HG02938 (cell line): ENCODE measurements at regions not wholly inside any gene's neighbourhood (a gene's known extent, or its start where the extent isn't known, plus 50 kb on each side); places are given as distances from the start of the nearest gene placed in this dataset.
"Not testable (repeated sequence)": the region's sequence is repeated elsewhere in the genome, so short reads cannot be mapped to it uniquely, and the experiment has no call there.

Experiments
- ATAC-seq: cut with Tn5 transposase; IDR thresholded peaks from one replicate; pipeline ENCODE4 v1.9.1; 2021; ENCODE audit warnings: mild to moderate bottlenecking, moderate library complexity; ENCODE audit not compliant: unreplicated experiment

- ATAC-seq = not testable (repeated sequence)
Measured at GRCh38 chr2:87526258-87526657, 221.6 kb upstream of the PLGLB2 start.

- not testable (repeated sequence) for ATAC-seq
Measured at GRCh38 chr2:87531968-87532715, 215.7 kb upstream of the PLGLB2 start.

DNA sequence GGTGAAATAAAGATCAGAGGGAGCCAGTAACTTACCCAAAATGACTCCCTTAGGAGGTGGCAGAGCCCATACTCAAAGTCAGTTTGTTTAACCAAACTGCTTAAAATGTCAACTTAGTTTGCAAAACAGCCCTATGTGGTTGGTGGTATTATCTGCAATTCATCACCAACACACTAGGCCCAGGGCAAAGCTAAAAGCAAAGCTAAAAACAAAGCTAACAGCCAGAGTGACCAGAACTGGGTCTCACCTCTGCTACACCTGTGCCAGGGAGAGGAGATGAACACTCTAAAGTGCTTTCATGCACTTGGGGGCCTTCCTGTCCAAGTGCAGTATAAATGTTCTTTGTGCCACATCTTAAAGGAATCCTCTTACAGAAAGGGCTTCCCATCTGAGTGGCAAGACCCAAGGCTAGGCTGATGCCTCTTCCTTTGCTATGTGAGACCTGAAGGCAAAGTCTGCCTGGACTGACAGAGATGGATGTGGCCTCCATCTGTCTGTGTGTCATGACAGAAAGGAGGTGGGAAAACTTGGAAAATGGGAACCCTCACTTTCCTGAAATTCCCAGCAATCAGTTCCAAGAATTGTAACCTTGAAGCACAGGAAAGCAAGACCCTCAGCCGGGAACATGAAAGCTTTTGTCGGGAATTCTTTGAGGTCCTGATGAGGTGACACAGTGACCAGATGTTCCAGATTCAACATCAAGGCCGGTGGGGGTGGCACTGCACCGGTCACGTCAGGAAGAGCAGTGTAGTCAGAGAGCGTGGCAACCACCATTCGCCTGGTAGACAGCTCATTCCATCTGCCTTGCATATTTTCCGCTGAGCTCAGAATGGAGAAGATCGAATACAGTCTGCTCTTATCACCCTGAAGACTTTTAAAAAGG lies 214.3 kb upstream of the PLGLB2 start:
- not testable (repeated sequence) for ATAC-seq

- ATAC-seq = not testable (repeated sequence)
Measured at GRCh38 chr2:87534273-87534889, 213.5 kb upstream of the PLGLB2 start.

DNA sequence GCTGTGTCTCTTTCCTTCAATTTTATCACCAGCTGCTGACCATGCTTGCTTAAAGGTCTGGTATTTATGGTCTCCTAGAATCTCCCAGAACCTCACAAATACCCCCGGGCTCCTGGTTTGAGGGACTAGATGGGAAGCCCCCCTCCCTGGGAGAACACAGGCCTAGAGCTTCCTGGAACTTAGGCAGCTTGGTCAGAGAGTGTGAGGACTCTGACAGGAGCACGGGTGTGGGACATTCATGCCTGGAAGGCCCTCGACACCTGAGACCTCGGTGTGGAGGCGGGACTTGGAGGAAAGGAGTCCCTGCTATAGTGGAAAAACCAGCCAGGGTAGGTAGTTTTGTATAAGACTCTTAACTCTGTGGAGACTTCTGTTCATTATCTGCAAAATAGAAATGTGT lies 211.5 kb upstream of the PLGLB2 start:
- not testable (repeated sequence) for ATAC-seq

GRCh38 chr2:87537251-87537671 lies 210.6 kb upstream of the PLGLB2 start:
- ATAC-seq = not testable (repeated sequence)

DNA sequence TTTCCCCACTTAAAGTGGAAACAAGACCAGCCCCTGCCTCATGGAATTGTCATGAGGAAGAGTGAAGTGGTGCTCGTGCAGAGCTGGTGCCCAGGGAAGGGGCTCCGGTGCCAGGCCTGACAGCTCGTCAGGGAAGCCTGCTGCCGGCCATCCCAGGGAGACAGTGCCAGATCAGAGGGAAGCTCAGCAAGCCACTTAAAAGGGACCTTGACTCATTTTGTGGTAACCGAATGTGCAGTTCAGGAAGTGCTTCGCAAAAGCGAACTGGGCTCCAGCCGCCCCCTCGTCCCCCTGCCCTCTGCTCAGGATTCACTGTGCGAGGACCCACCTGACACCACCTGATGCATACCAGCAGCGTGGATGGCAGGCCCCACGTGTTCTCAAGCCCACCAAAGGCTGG lies 209.6 kb upstream of the PLGLB2 start:
- ATAC-seq = not testable (repeated sequence)

- ATAC-seq = not testable (repeated sequence)
Measured at GRCh38 chr2:87539151-87539943, 208.5 kb upstream of the PLGLB2 start.

DNA sequence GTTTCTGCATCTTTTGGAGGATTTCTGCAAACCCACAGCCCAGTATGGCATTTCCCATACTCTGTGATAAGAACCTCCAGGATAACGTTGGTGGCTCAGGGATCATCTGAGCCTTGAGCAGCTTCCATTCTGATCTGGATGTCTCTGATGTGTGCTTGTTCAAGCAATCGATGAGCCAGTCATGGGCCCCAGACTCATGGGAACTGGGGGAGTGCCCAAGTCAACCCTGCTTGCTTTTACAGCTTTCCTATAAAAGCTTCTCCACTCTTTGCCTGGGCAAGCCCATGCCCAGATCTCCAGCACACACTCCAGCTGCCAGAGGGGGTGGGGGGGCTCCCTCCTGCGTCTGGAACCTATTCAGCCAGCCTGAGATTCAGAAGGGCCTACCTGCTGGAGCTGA lies 207.6 kb upstream of the PLGLB2 start:
- ATAC-seq = not testable (repeated sequence)

DNA sequence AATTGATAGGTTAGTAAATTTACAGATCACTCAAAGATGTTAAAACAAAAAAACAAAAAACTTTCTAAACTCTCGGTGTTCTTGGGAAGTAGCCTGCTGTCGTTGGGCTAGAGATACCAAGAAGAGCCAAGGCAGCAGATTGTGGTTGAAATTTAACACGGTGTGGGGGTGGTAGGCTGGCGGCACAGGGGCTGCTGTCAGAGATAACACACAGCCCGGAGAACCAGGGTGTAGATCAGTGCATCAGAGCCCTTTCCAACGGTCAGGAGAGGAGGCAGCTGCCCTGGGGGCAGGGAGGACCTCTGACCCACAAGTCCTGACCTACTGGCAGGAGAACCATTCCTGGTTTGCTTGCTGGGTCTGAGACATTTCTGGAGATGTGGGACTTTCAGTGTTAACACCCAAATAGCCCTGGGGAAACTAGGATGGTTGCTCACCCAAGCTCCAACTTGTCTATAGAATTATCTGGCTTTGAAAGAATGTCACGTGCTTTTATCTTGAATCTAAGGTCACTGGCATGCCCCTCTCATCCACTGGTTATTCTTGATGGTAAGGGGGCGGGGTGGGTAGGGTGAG lies 205.2 kb upstream of the PLGLB2 start:
- ATAC-seq = not testable (repeated sequence)

DNA sequence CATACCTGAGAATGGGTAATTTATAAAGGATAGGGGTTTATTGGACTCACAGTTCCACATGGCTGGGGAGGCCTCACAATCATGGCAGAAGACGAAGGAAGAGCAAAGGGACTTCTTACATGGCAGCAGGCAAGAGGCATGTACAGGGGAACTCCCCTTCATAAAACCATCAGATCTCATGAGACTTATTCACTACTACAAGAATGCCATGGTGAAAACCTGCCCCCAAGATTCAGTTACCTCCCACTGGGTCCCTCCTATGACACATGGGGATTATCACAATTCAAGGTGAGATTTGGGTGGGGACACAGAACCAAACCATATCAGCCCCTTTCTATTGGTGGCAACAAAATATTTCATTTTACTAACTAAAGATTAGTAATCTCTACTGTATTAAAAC lies 204.1 kb upstream of the PLGLB2 start:
- not testable (repeated sequence) for ATAC-seq

DNA sequence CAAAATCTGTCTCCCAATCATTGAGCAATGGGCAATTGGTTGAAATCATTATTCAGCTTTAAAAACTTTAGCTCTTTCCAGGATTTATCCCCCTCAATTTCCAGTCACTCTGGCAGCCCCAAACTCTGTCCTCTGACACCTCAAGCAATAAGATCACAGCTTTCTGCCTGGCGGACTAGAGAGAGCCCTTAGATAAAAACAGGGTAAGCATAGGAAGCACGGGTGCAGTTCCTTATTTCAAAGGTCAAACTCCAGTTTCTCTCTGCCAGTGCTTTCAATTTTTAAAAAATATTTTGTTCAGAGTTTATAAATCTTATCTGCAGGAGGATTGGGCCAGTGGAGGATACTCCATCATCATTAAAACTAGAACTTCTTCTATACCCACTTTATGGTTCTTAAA lies 200.8 kb upstream of the PLGLB2 start:
- not testable (repeated sequence) for ATAC-seq

- ATAC-seq = not testable (repeated sequence)
Measured at GRCh38 chr2:87547966-87548365, 199.9 kb upstream of the PLGLB2 start.

DNA sequence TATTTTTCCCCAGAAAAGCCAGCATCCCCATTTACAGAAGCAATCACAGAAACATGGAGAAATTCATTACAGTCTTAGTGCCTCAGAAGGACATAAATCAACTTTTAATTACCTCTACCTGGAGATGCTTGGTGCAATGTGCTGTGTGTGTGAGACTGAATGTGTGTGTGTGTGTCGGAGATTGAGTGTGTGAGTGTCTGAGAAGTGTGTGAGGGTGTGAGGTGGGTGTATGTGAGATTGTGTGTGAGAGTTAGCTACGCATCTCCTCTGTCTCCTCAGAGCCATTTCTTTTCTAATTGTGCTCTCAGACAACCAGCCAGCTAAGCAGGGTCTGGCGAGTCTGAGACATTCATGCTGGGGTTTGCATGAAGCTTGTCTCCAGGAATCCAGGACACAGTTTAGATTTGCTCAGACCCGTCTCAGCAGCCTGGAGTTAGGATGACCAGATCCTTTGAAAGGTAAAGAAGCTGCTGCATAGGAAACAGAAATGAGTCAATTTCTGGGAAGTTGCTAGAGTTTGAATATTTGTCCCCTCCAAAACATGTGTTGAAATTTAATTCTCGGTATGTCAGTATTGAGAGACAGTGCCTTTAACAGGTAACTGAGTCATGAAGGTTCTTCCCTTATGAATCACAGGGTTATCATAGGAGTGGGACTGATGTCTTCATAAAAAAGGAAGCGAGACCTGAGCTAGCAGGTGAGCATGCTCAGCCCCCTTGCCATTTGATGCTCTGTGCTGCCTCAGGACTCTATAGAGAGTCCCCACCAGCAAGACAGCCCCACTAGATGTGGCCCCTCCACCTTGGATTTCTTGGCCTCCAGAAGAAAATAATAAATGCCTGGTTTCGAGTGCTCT lies 199.0 kb upstream of the PLGLB2 start:
- not testable (repeated sequence) for ATAC-seq

DNA sequence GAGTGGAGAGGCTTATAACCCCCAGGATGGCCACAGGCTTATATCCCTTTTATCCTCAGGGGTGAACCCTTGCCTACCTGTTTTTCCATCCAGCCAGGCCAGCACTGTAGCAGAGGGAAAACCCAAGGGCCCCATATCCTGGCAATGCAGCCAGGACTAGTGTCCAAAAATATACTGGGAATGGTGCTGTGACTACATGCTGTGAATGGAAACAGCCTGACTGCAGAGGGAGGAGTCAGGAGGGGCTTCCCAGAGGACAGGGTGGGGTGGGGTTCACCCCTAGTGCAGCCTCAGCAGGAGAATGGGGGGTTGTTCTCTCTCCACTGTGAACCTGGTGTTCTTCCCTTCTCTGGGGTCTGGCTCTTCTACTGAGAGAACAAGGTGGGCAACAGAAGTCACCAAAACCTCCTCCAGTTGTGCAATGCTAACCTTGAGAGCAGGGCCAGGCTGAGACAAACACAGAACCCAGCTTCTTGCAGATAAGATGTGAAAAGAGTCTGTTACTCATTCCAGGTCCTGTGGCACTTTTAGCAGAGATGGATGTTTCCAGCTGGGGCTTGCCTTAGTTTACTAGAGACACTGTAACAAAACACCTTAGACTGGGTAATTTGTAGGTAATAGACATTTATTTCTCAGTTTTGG lies 198.2 kb upstream of the PLGLB2 start:
- not testable (repeated sequence) for ATAC-seq

DNA sequence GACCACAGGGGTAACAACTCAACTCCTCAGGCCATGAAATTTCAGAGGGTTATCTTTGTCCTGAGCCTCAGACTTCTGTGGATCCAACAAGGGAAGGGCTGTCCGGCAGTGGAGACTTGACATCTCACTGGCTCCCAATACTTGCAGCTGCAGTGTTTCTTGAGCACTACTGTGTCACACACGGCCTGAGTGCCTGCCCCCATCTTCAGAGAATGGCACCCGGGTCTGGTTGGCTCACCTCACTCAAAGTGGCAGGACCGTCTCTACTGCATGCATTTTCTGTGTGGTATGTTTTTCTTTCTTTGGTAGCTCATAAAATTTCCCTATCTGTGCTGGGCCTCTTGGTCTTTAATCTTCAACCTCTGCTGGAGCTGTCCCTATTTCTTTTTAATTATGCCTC lies 193.2 kb upstream of the PLGLB2 start:
- ATAC-seq = not testable (repeated sequence)

- ATAC-seq = not testable (repeated sequence)
Measured at GRCh38 chr2:87555082-87555481, 192.8 kb upstream of the PLGLB2 start.

DNA sequence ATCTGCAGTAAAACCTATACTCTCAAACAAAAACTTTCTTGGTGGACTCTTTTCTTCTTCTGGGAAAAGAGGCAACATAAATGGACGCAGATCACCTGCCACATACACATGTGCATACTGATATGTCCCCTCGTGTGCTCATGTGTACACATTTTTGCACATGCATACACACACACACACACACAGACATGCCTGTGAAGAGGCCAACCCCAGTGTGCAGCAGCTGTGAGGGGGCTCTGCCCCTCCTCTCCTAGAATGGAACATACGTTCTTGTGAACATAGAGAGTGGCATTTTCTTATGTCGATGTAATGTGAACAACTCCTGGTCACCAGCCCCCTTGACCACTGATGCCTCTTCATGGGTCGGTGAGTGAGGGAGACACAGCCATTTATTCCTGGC lies 188.9 kb upstream of the PLGLB2 start:
- ATAC-seq = not testable (repeated sequence)

- ATAC-seq = not testable (repeated sequence)
Measured at GRCh38 chr2:87559735-87560134, 188.2 kb upstream of the PLGLB2 start.
